Ishikawa (cell line): ENCODE measurements at regions not wholly inside any gene's neighbourhood (a gene's known extent, or its start where the extent isn't known, plus 50 kb on each side); places are given as distances from the start of the nearest gene placed in this dataset.

Source experiments
- CEBPB ChIP-seq: IDR thresholded peaks from 2 replicates; pipeline ENCODE4 v1.6.1; 2012
- CREB1 ChIP-seq: IDR thresholded peaks from 2 replicates; pipeline ENCODE4 v1.6.1; 2012; ENCODE audit warnings: low read depth
- EGR1 ChIP-seq: IDR thresholded peaks from 2 replicates; pipeline ENCODE4 v1.6.1; 2012
- EP300 ChIP-seq: IDR thresholded peaks from 2 replicates; pipeline ENCODE4 v1.6.1; 2012; ENCODE audit warnings: borderline replicate concordance
- FOXM1 ChIP-seq: IDR thresholded peaks from 2 replicates; pipeline ENCODE4 v1.6.1; 2012; ENCODE audit warnings: low read depth, borderline replicate concordance
- NFIC ChIP-seq: IDR thresholded peaks from 2 replicates; pipeline ENCODE4 v1.6.1; 2012
- RAD21 ChIP-seq: IDR thresholded peaks from 2 replicates; pipeline ENCODE4 v1.6.1; 2012; ENCODE audit warnings: low read depth
- TAF1 ChIP-seq: IDR thresholded peaks from 2 replicates; pipeline ENCODE4 v1.6.1; 2012; ENCODE audit warnings: low read depth, mild to moderate bottlenecking
- TCF12 ChIP-seq: IDR thresholded peaks from 2 replicates; pipeline ENCODE4 v1.6.1; 2012; ENCODE audit warnings: low read depth
- TEAD4 ChIP-seq: IDR thresholded peaks from 2 replicates; pipeline ENCODE4 v1.6.1; 2012
- YY1 ChIP-seq: IDR thresholded peaks from 2 replicates; pipeline ENCODE4 v1.6.1; 2012; ENCODE audit warnings: low read depth
- TF ChIP-seq, protein P1 (sequence below): IDR thresholded peaks from 2 replicates; pipeline ENCODE4 v1.6.1; 2012
- TF ChIP-seq, protein P2 (sequence below): IDR thresholded peaks from 2 replicates; pipeline ENCODE4 v1.6.1; 2012; ENCODE audit warnings: low read depth, mild to moderate bottlenecking
- TF ChIP-seq, protein P3 (sequence below): IDR thresholded peaks from 2 replicates; pipeline ENCODE4 v1.6.1; 2012

DNA sequence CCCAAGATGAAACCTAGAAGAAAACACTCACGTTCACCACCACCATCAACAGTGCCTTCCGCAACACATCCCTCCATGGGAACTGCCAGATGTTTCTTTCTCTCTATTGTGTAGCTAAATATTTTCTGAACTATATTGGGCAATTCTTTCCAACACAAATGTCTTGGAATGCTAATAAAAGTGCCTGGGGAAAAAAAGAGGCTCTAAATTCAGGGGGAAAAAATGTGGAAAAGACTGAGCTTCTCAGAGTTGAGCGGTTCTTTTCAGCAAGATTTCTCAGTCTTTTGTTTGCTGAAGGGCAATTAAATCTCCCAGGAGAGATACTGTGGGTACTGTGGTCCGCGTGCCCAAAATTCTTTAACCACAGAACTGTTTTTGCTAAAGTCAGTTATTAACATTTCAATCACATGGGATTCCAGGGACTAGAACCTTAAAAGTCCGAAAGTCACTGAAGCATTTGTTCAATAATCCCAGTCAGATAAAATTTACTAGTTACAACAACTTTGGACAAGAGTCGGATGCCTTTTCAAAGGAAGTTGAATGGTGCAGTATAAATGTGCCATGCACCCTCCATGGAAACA lies 51.9 kb upstream of the DHRSX start:
- TF ChIP-seq TAF1 = no peak
- no peak for TF ChIP-seq EP300
- TF ChIP-seq, protein P1, sequence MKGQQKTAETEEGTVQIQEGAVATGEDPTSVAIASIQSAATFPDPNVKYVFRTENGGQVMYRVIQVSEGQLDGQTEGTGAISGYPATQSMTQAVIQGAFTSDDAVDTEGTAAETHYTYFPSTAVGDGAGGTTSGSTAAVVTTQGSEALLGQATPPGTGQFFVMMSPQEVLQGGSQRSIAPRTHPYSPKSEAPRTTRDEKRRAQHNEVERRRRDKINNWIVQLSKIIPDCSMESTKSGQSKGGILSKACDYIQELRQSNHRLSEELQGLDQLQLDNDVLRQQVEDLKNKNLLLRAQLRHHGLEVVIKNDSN = no peak
- TF ChIP-seq CREB1 = no peak
- TF ChIP-seq YY1 = no peak
- no peak for TF ChIP-seq RAD21
- TF ChIP-seq, protein P2, sequence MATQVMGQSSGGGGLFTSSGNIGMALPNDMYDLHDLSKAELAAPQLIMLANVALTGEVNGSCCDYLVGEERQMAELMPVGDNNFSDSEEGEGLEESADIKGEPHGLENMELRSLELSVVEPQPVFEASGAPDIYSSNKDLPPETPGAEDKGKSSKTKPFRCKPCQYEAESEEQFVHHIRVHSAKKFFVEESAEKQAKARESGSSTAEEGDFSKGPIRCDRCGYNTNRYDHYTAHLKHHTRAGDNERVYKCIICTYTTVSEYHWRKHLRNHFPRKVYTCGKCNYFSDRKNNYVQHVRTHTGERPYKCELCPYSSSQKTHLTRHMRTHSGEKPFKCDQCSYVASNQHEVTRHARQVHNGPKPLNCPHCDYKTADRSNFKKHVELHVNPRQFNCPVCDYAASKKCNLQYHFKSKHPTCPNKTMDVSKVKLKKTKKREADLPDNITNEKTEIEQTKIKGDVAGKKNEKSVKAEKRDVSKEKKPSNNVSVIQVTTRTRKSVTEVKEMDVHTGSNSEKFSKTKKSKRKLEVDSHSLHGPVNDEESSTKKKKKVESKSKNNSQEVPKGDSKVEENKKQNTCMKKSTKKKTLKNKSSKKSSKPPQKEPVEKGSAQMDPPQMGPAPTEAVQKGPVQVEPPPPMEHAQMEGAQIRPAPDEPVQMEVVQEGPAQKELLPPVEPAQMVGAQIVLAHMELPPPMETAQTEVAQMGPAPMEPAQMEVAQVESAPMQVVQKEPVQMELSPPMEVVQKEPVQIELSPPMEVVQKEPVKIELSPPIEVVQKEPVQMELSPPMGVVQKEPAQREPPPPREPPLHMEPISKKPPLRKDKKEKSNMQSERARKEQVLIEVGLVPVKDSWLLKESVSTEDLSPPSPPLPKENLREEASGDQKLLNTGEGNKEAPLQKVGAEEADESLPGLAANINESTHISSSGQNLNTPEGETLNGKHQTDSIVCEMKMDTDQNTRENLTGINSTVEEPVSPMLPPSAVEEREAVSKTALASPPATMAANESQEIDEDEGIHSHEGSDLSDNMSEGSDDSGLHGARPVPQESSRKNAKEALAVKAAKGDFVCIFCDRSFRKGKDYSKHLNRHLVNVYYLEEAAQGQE = no peak
- TF ChIP-seq EGR1 = no peak
- TF ChIP-seq, protein P3, sequence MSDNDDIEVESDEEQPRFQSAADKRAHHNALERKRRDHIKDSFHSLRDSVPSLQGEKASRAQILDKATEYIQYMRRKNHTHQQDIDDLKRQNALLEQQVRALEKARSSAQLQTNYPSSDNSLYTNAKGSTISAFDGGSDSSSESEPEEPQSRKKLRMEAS = no peak
- TF ChIP-seq CEBPB = no peak
- no peak for TF ChIP-seq NFIC
- TF ChIP-seq TEAD4 = no peak
- no peak for TF ChIP-seq TCF12
- TF ChIP-seq FOXM1 = no peak
